GM18502 (cell line): ENCODE measurements at regions not wholly inside any gene's neighbourhood (a gene's known extent, or its start where the extent isn't known, plus 50 kb on each side); places are given as distances from the start of the nearest gene placed in this dataset.

ENCODE experiments used
- ATAC-seq: cut with Tn5 transposase; IDR thresholded peaks from one replicate; pipeline ENCODE4 v1.9.1; 2021; ENCODE audit warnings: mild to moderate bottlenecking; ENCODE audit not compliant: unreplicated experiment, poor library complexity

DNA sequence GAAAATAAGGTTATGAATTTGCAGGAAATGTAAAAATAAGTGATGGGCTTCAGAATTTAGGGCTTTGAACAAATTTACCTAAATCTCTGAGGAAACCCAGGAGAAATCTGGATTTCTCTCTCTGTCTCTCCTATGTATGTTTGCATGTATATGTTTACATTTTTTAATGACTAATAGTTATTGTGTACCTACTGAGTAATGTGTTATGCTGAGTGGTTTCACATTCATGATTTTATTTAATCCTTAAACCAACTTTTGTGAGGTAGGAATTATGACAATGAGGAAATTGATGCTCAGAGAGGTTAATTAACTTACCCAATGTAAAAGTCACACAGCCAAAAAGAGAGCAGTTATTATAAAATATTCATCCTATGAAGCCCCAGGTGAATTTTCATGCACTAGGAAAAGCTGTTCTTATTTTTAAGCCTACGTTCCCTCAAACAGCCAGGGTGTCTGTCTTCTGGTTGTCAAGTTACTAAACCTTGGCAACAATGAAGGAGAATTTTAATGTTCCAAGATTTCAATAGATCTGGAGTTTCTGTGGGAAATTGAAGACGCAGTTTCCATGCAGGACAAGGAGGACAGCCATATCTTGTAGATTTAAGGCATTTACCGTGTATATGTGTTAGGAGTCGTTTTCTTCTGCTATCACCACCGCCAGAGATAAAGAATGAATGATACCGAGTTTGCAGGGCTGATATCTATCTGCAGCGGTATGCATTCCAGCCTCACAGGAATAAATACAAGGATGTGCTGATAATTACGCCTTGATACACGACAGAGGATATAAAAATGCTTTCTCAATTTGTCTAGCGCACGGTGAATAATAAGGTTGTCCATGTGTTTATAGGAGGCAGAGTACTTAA lies 484.8 kb downstream of the ZSWIM6 start:
- ATAC-seq: no peak

DNA sequence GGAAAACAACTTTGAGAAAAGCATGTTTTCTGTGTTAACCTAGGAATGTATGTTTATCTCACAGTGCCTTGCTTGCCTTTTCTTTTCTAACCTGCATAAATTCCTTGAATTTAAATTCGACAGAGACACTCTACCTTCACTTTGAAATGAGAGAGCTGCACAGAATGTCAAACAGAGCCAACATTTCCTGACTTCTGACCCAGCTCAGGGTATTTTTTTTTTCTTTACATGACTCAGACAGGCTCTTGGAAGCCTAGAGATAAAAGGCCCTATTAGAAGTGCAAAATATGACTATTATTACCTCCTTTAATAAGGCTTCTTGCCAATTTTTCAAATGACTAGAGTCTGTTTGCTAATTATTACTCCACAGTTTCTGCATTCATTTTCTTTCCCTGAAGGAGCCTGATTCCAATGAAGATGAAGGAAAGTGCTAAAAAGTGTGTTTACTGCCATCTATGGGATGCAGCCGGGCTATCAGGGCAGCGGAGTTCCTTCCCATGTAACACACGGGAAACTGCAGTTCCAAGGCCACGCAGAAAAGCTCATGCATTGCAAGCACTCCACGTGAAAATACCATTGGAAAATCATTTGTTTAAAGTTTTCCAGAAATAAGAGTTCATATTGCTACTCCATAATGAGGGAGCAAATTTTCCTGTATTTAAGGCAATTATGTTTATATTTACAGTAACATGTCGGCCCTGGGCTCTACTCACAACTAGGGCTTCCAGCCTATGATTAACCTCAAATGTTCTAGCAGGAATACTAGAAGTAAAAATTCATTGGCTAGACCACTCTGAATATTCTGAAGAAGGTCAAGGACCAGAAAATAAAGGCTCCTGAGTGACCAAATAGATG lies 485.6 kb downstream of the ZSWIM6 start:
- ATAC-seq: no peak

DNA sequence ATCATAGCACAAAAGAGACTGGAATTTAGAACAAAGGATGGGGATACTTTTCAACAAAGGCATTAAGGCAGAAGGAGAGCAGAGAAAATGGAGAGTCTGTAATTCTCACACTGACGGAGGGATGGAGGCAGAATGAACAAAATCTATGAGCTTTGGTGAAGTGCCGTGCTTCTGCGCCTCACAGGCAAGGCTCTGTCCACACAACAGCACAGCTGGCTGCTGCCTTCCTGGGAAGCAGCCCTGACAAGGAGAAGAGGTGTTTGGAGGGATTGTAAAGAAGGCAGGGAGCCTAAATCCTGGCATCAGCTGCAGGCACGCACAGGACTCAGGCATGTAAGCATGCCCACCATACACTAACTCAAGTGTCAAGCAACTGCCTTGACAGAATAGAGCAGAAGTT lies 485.2 kb upstream of the KIF2A start:
- no peak for ATAC-seq

DNA sequence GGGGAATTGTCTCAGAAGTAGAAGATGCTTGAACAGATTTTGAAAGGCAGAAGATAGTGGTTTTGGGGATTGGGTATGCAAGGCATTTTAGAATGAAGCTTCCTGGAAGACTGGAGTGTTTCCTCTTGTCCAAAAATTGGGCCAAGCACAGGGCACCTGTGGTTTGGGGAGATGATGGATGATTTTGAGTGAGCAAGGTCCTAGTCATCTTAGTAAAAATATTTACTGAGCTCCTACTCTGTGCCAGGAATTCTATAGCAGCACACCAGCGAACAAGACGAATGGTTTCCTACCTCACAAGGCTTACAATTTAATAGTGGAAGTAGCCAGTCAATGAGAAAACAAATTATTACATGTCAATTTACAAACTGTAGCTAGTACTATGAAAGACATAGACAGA lies 484.4 kb upstream of the KIF2A start:
- ATAC-seq: no peak

DNA sequence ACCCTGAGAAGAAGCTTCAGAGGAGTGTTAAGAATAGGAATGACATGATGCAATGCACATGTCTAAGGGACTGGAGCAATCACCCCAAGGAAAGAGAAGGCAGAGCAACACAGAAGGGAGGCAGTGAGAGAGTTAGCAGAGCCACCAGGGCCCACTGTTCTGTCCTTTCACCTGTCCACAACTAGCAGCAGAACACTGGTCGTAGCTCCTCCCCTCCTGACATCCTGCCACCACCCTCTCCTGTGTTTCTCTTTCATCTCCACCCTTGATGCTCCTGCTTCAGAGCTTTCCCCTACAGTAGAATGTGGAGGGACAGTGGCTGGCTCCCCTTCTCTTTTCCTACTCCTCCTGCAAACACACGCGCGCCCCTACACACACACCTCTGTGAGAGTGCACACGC lies 483.4 kb upstream of the KIF2A start:
- no peak for ATAC-seq

DNA sequence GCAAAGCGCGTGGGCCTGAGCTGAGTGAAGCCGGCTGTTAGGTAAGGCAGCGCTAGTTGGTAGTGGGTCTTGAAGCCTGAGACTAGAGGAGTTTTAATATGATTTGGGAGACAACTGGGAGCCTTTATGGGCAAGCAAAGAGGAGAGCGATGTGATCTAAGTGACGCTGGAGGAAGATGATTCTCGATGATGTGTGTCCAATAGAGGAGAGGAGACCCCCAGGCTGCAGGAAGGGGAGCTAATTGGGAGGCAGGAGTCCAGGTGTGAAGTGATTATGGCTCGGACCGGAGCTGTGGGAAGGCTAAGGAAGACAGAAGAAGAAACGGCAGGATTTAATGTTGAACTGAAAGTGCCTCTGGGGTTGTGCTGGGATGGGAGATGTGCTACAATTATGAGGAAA lies 482.9 kb upstream of the KIF2A start:
- no peak for ATAC-seq

- ATAC-seq: no peak
Observed at GRCh38 chr5:61823781-61824180, 482.2 kb upstream of the KIF2A start.

GRCh38 chr5:61824396-61824795 lies 481.6 kb upstream of the KIF2A start:
- no peak for ATAC-seq

DNA sequence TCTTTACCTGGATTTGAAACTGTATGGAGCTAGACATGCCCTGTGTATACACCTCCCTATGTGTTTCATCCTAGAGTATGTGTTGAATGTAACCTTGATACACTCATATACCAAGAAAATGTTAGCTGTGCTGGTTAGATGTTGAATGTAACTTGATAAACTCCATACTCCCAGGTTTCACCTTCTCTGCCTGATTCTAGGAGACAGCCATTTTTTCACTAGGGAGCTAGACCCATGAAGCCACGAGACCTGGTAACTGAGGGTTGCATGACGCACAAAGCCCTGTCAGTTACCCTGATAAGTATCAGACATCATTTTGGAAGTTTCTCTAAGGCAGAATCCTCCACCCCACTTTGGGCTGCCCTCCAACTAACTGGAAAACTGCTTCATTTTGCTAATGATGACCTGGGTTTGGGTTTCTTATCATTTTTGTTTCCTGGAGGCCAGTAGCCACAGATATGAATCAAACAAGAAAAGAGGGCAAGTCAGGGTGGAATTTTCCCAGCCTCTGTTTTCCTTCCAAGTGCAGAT lies 478.5 kb upstream of the KIF2A start:
- ATAC-seq: no peak

GRCh38 chr5:61828856-61829255 lies 477.1 kb upstream of the KIF2A start:
- ATAC-seq: no peak

DNA sequence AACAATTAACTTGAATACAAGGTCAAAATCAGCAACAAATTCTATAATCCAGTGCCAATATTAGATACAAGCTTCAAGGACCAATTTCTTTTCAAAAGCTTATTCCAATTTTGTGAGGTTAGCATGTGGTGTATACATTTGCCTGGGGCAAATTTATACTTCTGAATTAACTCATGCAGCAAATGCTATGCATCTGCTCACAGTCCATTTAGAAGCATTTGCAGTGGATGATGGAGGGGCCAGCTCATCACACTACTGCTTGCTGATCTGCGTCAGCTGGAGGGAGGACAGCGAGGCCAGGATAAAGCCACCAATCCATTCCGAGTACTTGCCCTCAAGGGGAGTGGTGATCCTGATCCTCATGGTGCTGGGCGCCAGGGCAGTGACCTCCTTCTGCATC lies 474.3 kb upstream of the KIF2A start:
- no peak for ATAC-seq

- no peak for ATAC-seq
Observed at GRCh38 chr5:61837788-61838187, 468.2 kb upstream of the KIF2A start.

DNA sequence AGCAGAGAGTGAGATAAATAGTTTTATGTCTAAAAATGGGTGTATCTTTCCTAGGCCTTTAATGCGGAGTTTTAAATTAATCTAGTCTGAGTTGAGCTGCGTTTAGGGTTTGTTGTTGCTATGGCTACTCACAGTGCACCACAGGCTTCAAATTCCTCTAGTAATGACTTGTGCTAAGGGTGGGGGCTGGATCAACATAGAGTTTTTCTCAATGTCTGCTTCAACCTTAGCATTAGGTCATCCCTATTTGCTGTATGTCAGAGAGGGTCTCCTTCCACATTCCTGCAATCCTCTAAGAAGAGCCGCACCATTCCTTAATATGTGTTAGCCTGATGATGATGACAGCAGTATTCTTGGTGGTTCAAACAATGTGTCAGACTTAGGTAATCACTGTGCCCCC lies 465.6 kb upstream of the KIF2A start:
- no peak for ATAC-seq

- ATAC-seq: no peak
Observed at GRCh38 chr5:61842840-61843239, 463.2 kb upstream of the KIF2A start.

DNA sequence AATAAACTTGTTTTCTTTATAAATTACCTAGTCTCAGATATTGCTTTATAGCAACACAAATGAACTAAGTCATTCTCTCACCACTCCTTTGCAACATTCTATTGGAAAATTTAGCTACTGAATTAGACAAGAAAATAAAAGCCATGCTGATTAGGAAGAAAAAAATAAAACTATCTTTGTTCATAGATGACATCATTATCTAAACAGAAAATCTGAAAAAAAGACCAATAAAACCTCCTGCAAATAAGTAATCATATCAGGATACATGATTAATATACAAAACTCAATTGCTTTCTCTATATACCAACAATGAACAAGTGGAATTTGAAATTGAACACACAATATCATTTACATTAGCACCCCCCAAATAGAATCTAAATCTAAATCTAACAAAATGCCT lies 455.3 kb upstream of the KIF2A start:
- ATAC-seq: no peak

- ATAC-seq: no peak
Observed at GRCh38 chr5:61854531-61854930, 451.5 kb upstream of the KIF2A start.

DNA sequence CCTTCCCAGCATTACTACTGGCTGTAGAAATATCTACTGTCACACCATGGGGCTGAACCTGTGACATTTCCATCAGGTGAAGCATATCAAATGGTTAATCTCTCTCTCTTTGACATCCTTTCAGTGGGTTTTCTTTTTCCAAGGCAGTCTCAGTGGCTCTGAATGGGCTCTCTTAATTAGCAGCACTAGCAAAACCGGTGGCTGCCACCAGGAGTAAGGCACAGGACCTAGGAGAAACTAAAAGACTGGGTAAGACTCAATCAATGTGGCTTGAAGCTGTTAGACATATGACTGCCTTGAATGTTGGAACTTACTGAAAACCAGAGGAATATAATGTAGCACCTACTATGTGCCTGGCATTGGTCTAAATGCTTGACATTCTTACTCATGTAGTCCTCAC lies 445.0 kb upstream of the KIF2A start:
- no peak for ATAC-seq

DNA sequence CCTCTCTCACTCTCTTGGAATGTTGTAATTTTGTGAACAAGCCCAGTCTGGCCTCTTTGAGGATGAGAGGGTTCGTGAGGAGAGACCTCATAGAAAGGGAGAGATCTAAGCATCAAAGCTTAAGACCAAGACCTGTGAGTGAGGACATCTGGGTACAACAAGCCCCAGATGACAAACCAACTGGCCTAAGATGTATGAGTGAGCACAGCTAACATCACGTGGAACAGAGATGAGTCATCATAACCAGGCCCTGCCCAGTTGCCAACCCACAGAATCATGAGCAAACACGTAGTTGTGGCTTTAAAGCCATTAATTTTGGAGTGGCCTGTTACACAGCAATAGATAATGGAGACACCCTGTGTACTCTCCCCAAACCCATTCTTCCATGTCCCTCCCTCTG lies 439.1 kb upstream of the KIF2A start:
- ATAC-seq: peak; percentile 90

DNA sequence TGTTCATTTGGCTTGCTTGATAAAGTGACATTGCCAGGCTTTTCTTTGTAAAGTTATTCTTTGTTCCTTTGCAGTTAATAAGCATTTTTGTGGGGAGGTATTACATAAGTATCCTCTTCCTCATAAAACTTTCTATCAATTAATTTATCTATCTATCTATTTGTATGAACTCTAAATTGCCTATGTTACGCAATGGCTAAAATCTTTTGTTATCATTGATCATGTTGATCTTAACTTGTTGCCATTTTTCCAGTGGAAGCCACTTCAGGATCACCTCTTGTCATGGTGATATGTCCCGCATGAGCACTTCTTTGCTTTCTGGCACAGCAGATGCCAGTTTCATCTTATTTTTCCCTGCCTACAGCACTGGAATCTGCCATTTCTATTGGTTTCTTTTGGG lies 436.7 kb upstream of the KIF2A start:
- no peak for ATAC-seq

DNA sequence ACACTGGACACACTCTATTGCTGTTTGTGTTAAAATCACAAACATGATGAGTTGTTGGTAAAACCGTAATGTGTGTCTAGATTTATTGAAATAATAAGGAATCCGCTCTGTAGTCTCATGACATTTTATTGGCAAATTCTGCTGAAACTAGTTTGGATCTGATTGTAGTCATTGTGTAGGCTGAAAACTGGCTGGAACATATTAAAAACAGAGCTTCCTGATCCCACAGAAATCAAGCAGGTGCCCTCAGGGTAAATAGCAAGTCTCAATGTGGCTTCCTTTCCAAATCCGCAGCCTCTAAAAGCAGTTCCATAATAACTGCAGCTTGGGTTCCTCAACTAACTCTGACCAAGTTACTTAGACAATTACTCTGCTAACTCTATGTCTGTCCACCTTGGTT lies 427.5 kb upstream of the KIF2A start:
- ATAC-seq: no peak

DNA sequence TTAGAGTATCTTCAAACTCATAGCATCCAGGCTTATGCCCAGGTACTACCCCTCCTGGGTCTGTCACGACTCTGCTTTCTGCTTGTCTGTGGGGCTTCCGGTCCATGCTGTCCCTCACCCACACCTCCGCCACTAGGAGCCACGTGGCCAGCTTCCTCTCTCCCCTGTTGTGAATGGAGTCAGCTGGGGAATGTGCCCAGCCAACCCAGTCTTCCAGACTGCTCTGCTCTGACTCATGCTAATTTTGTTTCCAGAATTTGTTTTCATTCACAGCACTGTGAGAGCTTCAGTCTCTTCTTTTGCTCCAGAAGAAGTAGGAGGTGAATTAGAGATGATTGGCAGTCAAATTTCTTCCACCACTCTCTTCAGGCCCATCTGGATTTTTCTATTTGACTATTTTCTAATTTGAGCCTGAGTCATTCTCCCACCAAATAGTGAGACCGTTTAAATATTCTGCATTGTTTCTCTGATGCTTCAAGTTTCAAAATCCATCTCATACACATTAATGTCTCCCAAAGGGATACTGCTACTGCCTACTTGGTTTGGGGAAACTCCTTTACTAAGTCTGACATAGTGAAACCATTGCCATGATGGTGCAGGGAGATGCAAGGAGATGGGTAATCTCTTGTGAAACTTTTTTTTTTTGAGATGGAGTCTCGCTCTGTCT lies 424.1 kb upstream of the KIF2A start:
- no peak for ATAC-seq
